Smooth muscle cell (in vitro differentiated cells): ENCODE measurements at regions not wholly inside any gene's neighbourhood (a gene's known extent, or its start where the extent isn't known, plus 50 kb on each side); places are given as distances from the start of the nearest gene placed in this dataset.

Experiments
- DNase-seq: peaks from one replicate; lab custom pipeline; 2025; ENCODE audit not compliant: unreplicated experiment; lab: John Stamatoyannopoulos, UW
- H2AFZ ChIP-seq: fragments of 200-600 bp; sonication (generic); 2 replicates; pipeline ENCODE4 v1.6.0; 2016; ENCODE audit warnings: antibody characterized with exemption, low read depth, mild to moderate bottlenecking
- H3F3A ChIP-seq: fragments of 200-600 bp; sonication (generic); 2 replicates; pipeline ENCODE4 v1.6.0; 2017; ENCODE audit warnings: antibody characterized with exemption, low read depth
- H3K27ac ChIP-seq: fragments of 200-600 bp; sonication (generic); 2 replicates; pipeline ENCODE4 v1.5.1; 2016; ENCODE audit warnings: low read depth, mild to moderate bottlenecking
- H3K27me3 ChIP-seq: fragments of 200-600 bp; sonication (generic); 2 replicates; pipeline ENCODE4 v1.6.1; 2016; ENCODE audit warnings: low read depth, mild to moderate bottlenecking
- H3K36me3 ChIP-seq: fragments of 200-600 bp; sonication (generic); 2 replicates; pipeline ENCODE4 v1.5.1; 2016; ENCODE audit warnings: low read depth
- H3K4me1 ChIP-seq: fragments of 200-600 bp; sonication (generic); 2 replicates; pipeline ENCODE4 v1.5.1; 2016; ENCODE audit warnings: low read depth
- H3K4me2 ChIP-seq: fragments of 200-600 bp; sonication (generic); 2 replicates; pipeline ENCODE4 v1.6.0; 2016; ENCODE audit warnings: mild to moderate bottlenecking
- H3K4me3 ChIP-seq: fragments of 200-600 bp; sonication (generic); 2 replicates; pipeline ENCODE4 v1.5.1; 2016; ENCODE audit warnings: mild to moderate bottlenecking
- H3K79me2 ChIP-seq: fragments of 200-600 bp; sonication (generic); 2 replicates; pipeline ENCODE4 v1.6.0; 2016; ENCODE audit warnings: low read depth, mild to moderate bottlenecking
- H3K9ac ChIP-seq: fragments of 200-600 bp; sonication (generic); 2 replicates; pipeline ENCODE4 v1.6.0; 2016; ENCODE audit warnings: low read depth
- H3K9me3 ChIP-seq: fragments of 200-600 bp; sonication (generic); replicated peaks from 2 replicates; pipeline ENCODE4 v1.5.1; 2016; ENCODE audit warnings: low read depth
- H4K20me1 ChIP-seq: fragments of 200-600 bp; sonication (generic); 2 replicates; pipeline ENCODE4 v1.6.0; 2016; ENCODE audit warnings: low read depth
- WGBS: methylation state at CpG from one replicate; pipeline ENCODE4 v1.1.7; 2016; ENCODE audit warnings: low lambda C conversion rate; 5-methylcytosine and 5-hydroxymethylcytosine counted together
- TF ChIP-seq, protein P1 (sequence below): fragments of 200-600 bp; sonication (generic); IDR thresholded peaks from 2 replicates; pipeline ENCODE4 v1.5.1; 2017; ENCODE audit warnings: borderline replicate concordance, mild to moderate bottlenecking, antibody characterized with exemption; ENCODE audit not compliant: insufficient read depth, poor library complexity, severe bottlenecking

DNA sequence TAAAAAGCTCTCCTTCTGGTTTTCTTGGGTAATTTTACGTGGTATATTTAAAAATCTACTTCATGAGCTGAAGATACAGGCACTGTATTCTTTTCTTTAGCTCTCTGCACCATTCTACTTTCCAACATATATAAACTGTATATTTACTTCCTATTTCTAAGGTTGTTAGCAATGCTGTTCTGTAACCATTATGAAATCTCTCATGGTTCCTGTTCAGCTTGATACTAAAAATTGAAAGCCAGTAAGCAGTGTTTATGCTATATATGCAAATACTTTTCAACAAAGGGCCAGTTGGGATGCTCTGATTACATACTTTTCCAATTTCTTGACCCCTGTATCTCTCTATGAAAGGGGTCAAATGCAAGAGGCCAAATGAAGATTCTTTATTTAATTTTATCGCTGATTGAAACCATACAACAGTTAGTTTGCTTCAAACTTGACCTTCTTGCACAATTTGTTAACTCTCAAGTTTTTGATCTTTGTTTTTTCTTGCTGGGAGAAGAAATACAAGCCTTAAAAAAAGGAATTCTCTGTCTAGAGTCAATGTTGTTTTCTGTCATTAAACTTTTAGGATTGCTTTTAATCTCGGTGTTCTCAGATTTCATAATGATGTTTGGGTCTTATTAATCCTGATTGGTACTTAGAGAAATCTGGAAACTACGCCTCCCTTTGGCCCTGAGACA is 223.2 kb downstream of the PRL start:
- 96% methylated on average over 4 of the region's 4 CpGs for WGBS
- H3K4me3 ChIP-seq, result no peak overlapping the region
- no peaks in the 10 kb centered on the region for H3K27me3 ChIP-seq
- H3K4me1 ChIP-seq, result peaks cover 8% of the 10 kb centered on the region
- H3K9ac ChIP-seq, result no peak overlapping the region
- DNase-seq, result no peak
- peaks cover 7% of the 10 kb centered on the region for H3K36me3 ChIP-seq
- no peaks in the 10 kb centered on the region for H4K20me1 ChIP-seq
- H3K79me2 ChIP-seq, result no peaks in the 10 kb centered on the region
- H3K4me2 ChIP-seq, result no peak overlapping the region
- no peaks in the 10 kb centered on the region for H3K9me3 ChIP-seq
- H3K27ac ChIP-seq, result no peak overlapping the region
- no peak overlapping the region for H2AFZ ChIP-seq
- no peaks in the 10 kb centered on the region for H3F3A ChIP-seq
- TF ChIP-seq, protein P1, sequence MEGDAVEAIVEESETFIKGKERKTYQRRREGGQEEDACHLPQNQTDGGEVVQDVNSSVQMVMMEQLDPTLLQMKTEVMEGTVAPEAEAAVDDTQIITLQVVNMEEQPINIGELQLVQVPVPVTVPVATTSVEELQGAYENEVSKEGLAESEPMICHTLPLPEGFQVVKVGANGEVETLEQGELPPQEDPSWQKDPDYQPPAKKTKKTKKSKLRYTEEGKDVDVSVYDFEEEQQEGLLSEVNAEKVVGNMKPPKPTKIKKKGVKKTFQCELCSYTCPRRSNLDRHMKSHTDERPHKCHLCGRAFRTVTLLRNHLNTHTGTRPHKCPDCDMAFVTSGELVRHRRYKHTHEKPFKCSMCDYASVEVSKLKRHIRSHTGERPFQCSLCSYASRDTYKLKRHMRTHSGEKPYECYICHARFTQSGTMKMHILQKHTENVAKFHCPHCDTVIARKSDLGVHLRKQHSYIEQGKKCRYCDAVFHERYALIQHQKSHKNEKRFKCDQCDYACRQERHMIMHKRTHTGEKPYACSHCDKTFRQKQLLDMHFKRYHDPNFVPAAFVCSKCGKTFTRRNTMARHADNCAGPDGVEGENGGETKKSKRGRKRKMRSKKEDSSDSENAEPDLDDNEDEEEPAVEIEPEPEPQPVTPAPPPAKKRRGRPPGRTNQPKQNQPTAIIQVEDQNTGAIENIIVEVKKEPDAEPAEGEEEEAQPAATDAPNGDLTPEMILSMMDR, result no peak

DNA sequence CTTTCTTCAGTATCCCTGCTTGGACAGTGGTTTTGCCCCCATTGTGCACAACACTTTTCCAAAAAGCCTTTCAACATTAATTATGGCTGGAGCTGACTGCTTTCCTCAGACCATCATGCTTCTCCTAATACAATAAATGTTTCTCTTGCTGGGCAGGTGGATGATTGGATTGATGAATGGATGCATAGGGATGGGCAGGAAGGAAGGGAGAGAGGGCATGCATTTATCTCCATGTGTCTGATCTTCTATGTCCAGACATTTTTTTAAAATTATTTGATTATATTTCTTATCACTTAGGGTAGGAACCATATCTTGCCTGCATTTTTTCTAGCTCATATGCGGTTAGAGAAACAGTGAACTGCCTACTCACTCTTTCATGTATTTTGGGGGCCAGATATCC is 218.5 kb downstream of the PRL start:
- Histone ChIP-seq H3K9ac (no peak overlapping the region), H4K20me1 (no peaks in the 10 kb centered on the region), H3F3A (no peaks in the 10 kb centered on the region), H3K9me3 (no peaks in the 10 kb centered on the region), H3K4me2 (no peak overlapping the region), H2AFZ (no peak overlapping the region), H3K4me3 (no peak overlapping the region), H3K27me3 (no peaks in the 10 kb centered on the region), H3K4me1 (no peaks in the 10 kb centered on the region), H3K36me3 (peaks cover 7% of the 10 kb centered on the region), H3K79me2 (no peaks in the 10 kb centered on the region), H3K27ac (no peak overlapping the region)
- TF ChIP-seq, protein P1, result no peak
- no peak for DNase-seq
- 94% methylated on average over 1 of the region's 1 CpG for WGBS

DNA sequence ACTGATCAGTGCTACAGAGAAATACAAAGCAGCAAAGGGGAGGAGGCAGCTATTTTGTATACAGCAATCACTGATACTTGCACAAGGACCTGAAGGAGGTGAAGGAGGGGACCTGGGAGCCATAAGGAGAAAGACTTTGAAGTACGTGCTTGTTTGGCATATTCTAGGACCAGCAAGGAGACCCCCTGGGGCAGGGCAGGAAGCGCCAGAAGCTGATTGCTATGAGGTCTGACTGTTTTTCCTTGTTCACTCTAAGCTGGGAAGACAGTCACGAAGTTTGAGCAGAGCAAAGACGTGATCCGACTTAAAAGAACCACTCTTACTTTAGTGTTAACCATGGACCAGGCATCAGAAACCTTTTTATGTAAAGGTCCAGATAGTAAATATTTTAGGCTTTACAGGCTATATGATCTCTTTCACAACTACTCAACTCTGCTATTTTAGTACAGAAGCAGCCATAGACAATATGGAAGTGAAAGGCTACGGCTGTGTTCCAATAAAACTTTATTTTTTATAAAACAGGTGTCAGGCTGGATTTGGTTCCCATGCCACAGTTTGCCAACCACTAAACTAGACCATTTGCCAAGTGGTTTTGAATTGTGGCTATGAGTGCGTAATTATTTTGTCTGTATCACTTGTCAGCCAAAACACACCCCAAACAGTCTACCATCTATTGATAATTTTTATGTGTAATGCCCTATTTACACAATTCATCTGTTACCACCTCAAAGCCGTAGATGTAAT is 217.9 kb downstream of the PRL start:
- no peaks in the 10 kb centered on the region for H4K20me1 ChIP-seq
- no peak overlapping the region for H3K4me2 ChIP-seq
- no peaks in the 10 kb centered on the region for H3F3A ChIP-seq
- TF ChIP-seq, protein P1, result no peak
- no peaks in the 10 kb centered on the region for H3K9me3 ChIP-seq
- H3K27me3 ChIP-seq, result no peaks in the 10 kb centered on the region
- WGBS, result 89% methylated on average over 8 of the region's 8 CpGs
- no peak overlapping the region for H3K9ac ChIP-seq
- no peak overlapping the region for H3K4me3 ChIP-seq
- no peak overlapping the region for H3K27ac ChIP-seq
- no peaks in the 10 kb centered on the region for H3K79me2 ChIP-seq
- no peak for DNase-seq
- H2AFZ ChIP-seq, result no peak overlapping the region
- peaks cover 6% of the 10 kb centered on the region for H3K36me3 ChIP-seq
- H3K4me1 ChIP-seq, result no peaks in the 10 kb centered on the region
